A549 (cell line): ENCODE measurements at regions not wholly inside any gene's neighbourhood (a gene's known extent, or its start where the extent isn't known, plus 50 kb on each side); places are given as distances from the start of the nearest gene placed in this dataset.

Experiments
- ATAC-seq, 2 experiments: fragments of 200-7000 bp in 1 of 2; fragments of >200 bp in 1 of 2; cut with Nextera tagmentation in 1 of 2; cut with Tn5 transposase in 1 of 2; 3 replicates each; pipeline versions ENCODE4 v1.8.0 to v1.9.1; 2018 to 2020; ENCODE audit warnings: mild to moderate bottlenecking in 1 of 2, moderate library complexity in 1 of 2
- CTCF ChIA-PET: fragments of 300-600 bp; sonication (Branson Sonifier 250); formaldehyde crosslinking; extraction: SDS; loops from one replicate; lab custom pipeline; 2021; ENCODE audit warnings: antibody characterized with exemption, inconsistent platforms; lab: Yijun Ruan, JAX
- POLR2A ChIA-PET: fragments of 350-600 bp; formaldehyde crosslinking; extraction: SDS; loops from one replicate; lab custom pipeline; 2021; ENCODE audit warnings: antibody characterized with exemption, inconsistent platforms; lab: Yijun Ruan, JAX
- DNase-seq, 2 experiments: peaks; one replicate each; pipeline versions ENCODE4 v3.0.0 to v3.0.0-alpha.2; 2011 to 2016; ENCODE audit warnings: low read depth in 1 of 2, low spot score in 1 of 2
- FAIRE-seq: peaks from 2 replicates; lab custom pipeline; 2011; peaks lifted over from hg19 to GRCh38; lab: Jason Lieb, UNC
- H3K27ac ChIP-seq, 2 experiments: fragments of >200 bp; sonication (Bioruptor Twin); formaldehyde crosslinking; 3 replicates each; pipeline ENCODE4 v1.5.1; 2016 to 2017
- H3K4me1 ChIP-seq: fragments of >200 bp; sonication (Bioruptor Twin); formaldehyde crosslinking; 3 replicates; pipeline ENCODE4 v1.6.1; 2016
- H3K4me2 ChIP-seq: fragments of >200 bp; sonication (Bioruptor Twin); formaldehyde crosslinking; 3 replicates; pipeline ENCODE4 v1.6.1; 2016
- H3K4me3 ChIP-seq: fragments of >200 bp; sonication (Bioruptor Twin); formaldehyde crosslinking; 3 replicates; pipeline ENCODE4 v1.5.1; 2016
- H3K9me3 ChIP-seq: fragments of >200 bp; sonication (Bioruptor Twin); formaldehyde crosslinking; 3 replicates; pipeline ENCODE4 v1.6.1; 2016
- BHLHE40 ChIP-seq: IDR thresholded peaks from 2 replicates; pipeline ENCODE4 v1.6.1; 2012; ENCODE audit warnings: low read depth, low read length, inconsistent platforms
- CHD4 ChIP-seq: fragments of 200-600 bp; sonication (generic); IDR thresholded peaks from 2 replicates; pipeline ENCODE4 v1.6.1; 2016; ENCODE audit warnings: antibody characterized with exemption, mild to moderate bottlenecking, borderline replicate concordance
- EHMT2 ChIP-seq: fragments of 200-600 bp; sonication (generic); IDR thresholded peaks from 2 replicates; pipeline ENCODE4 v1.6.1; 2016; ENCODE audit warnings: antibody characterized with exemption, low read depth, mild to moderate bottlenecking, moderate library complexity
- EP300 ChIP-seq, 2 experiments: fragments of >200 bp; sonication (Bioruptor Twin); formaldehyde crosslinking; IDR thresholded peaks; 2 replicates in 1 of 2; 3 replicates in 1 of 2; pipeline ENCODE4 v1.6.1; 2016 to 2017
- FOSL2 ChIP-seq, 2 experiments: fragments of 450-650 bp in 1 of 2; fragments of >200 bp in 1 of 2; sonication (Bioruptor Twin) in 1 of 2; formaldehyde crosslinking; IDR thresholded peaks; 2 replicates each; pipeline versions ENCODE4 v1.5.0 to v1.6.1; 2016 to 2020; ENCODE audit warnings: mild to moderate bottlenecking in 1 of 2, moderate library complexity in 1 of 2
- GATA3 ChIP-seq: IDR thresholded peaks from 2 replicates; pipeline ENCODE4 v1.6.1; 2012; ENCODE audit warnings: borderline replicate concordance
- HDAC2 ChIP-seq: fragments of 200-600 bp; sonication (generic); IDR thresholded peaks from 2 replicates; pipeline ENCODE4 v1.6.1; 2016
- HOXA7 ChIP-seq: fragments of 250-450 bp; sonication (Bioruptor Pico); IDR thresholded peaks from 2 replicates; pipeline ENCODE4 v1.5.0; 2020; ENCODE audit warnings: mild to moderate bottlenecking, moderate library complexity
- HOXB5 ChIP-seq: fragments of 250-450 bp; sonication (Bioruptor Pico); IDR thresholded peaks from 2 replicates; pipeline ENCODE4 v1.5.0; 2020; ENCODE audit warnings: mild to moderate bottlenecking, moderate library complexity
- JUN ChIP-seq, 2 experiments: fragments of >200 bp; sonication (Bioruptor Twin); formaldehyde crosslinking; IDR thresholded peaks; 2 replicates in 1 of 2; 3 replicates in 1 of 2; pipeline ENCODE4 v1.6.1; 2016 to 2017
- KDM1A ChIP-seq: fragments of 200-600 bp; sonication (generic); IDR thresholded peaks from 2 replicates; pipeline ENCODE4 v1.6.1; 2016; ENCODE audit warnings: low read depth, mild to moderate bottlenecking
- KDM5A ChIP-seq: fragments of 200-600 bp; sonication (generic); IDR thresholded peaks from 2 replicates; pipeline ENCODE4 v1.6.1; 2016; ENCODE audit warnings: antibody characterized with exemption, mild to moderate bottlenecking
- MAZ ChIP-seq: fragments of 150-350 bp; IDR thresholded peaks from 2 replicates; pipeline ENCODE4 v1.6.1; 2014; ENCODE audit warnings: antibody characterized with exemption, low read depth, low read length, borderline replicate concordance
- MYC ChIP-seq: IDR thresholded peaks from 2 replicates; pipeline ENCODE4 v1.6.1; 2012; ENCODE audit warnings: mild to moderate bottlenecking, inconsistent platforms, low read length, improper control_type of control experiment, borderline replicate concordance
- NPAS2 ChIP-seq: fragments of 250-450 bp; sonication (Bioruptor Pico); IDR thresholded peaks from 2 replicates; pipeline ENCODE4 v1.8.0; 2022; ENCODE audit warnings: mild to moderate bottlenecking, moderate library complexity, borderline replicate concordance
- RFX5 ChIP-seq: fragments of 450-650 bp; IDR thresholded peaks from 2 replicates; pipeline ENCODE4 v1.7.1; 2014; ENCODE audit warnings: antibody characterized with exemption, mild to moderate bottlenecking, moderate library complexity
- SREBF2 ChIP-seq: fragments of 450-650 bp; IDR thresholded peaks from 2 replicates; pipeline ENCODE4 v1.6.1; 2014; ENCODE audit warnings: mild to moderate bottlenecking, moderate library complexity
- TFCP2L1 ChIP-seq: fragments of 250-450 bp; sonication (Bioruptor Pico); IDR thresholded peaks from 2 replicates; pipeline ENCODE4 v1.5.0; 2021; ENCODE audit warnings: mild to moderate bottlenecking
- TP53 ChIP-seq: fragments of 250-450 bp; sonication (Bioruptor Pico); IDR thresholded peaks from 2 replicates; pipeline ENCODE4 v1.5.0; 2021; ENCODE audit warnings: mild to moderate bottlenecking, moderate library complexity
- ZC3H11A ChIP-seq: fragments of 450-650 bp; IDR thresholded peaks from 2 replicates; pipeline ENCODE4 v1.6.1; 2014; ENCODE audit warnings: antibody characterized with exemption, mild to moderate bottlenecking
- ZFP36 ChIP-seq: fragments of 450-650 bp; IDR thresholded peaks from 2 replicates; pipeline ENCODE4 v1.6.1; 2014; ENCODE audit warnings: borderline replicate concordance; ENCODE audit not compliant: partially characterized antibody
- ZNF302 ChIP-seq: fragments of 250-450 bp; sonication (Bioruptor Pico); IDR thresholded peaks from 2 replicates; pipeline ENCODE4 v1.9.0; 2021; ENCODE audit warnings: inconsistent platforms, mild to moderate bottlenecking, moderate library complexity
- WGBS: methylation state at CpG from one replicate; pipeline ENCODE4 v1.1.6; 2017; ENCODE audit errors: missing lambda C conversion rate; 5-methylcytosine and 5-hydroxymethylcytosine counted together
- TF ChIP-seq, protein P1 (sequence below): IDR thresholded peaks from 2 replicates; pipeline ENCODE4 v1.6.1; 2012
- TF ChIP-seq, protein P2 (sequence below): fragments of 250-450 bp; sonication (Bioruptor Pico); IDR thresholded peaks from 2 replicates; pipeline ENCODE4 v1.5.0; 2021; ENCODE audit warnings: mild to moderate bottlenecking, moderate library complexity, borderline replicate concordance
- TF ChIP-seq, protein P3 (sequence below): IDR thresholded peaks from 2 replicates; pipeline ENCODE4 v1.6.1; 2012; ENCODE audit warnings: low read depth, borderline replicate concordance
- TF ChIP-seq, protein P4 (sequence below): IDR thresholded peaks from 2 replicates; pipeline ENCODE4 v1.6.1; 2012
- TF ChIP-seq, protein P5 (sequence below): fragments of >200 bp; sonication (Bioruptor Twin); formaldehyde crosslinking; IDR thresholded peaks from 2 replicates; pipeline ENCODE4 v1.6.1; 2016

DNA sequence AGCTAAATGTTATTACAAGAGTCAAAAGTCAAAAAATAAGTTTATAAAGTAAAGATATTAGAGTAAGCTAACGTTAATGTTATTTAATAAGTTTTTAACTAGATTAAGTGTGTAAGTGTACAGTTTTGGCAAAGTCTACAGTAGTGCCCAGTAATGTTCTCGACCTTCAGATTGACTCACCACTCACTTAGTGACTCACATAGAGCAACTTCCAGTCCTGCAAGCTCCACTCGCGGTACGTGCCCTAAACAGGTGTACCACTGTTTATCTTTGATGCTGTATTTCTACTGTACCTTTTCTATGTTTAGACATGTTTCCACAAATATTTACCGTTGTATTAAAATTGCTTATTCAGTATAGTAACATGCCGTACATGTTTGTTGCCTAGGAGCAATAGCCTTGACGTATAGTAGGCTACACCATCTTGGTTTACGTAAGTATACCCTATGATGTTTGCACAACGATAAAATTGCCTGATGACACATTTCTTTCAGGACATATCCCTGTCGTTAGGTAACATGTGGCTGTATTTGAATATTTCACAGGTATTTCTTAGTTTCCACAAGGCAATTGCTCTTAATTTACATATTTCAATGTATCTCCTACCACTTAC lies 1641.9 kb upstream of the PIK3C3 start:
- POLR2A ChIA-PET = no interaction called here
- 19% methylated on average over 11 of the region's 11 CpGs for WGBS
- Histone ChIP-seq H3K4me3 (no peak overlapping the region), H3K4me2 (no peak overlapping the region), H3K9me3 (no peaks in the 10 kb centered on the region)
- TF ChIP-seq TP53 (CRISPR knock-in tag) (no peak), FOSL2 (IDR thresholded peaks at IDR 0.05) (no peak), FOSL2 (CRISPR knock-in tag; IDR thresholded peaks at IDR 0.05) (no peak), TFCP2L1 (CRISPR knock-in tag) (no peak), KDM5A (no peak), HOXA7 (no peak), HOXB5 (no peak), JUN (IDR thresholded peaks at IDR 0.05) (no peak), SREBF2 (no peak), HDAC2 (no peak), NPAS2 (CRISPR knock-in tag) (no peak)
- TF ChIP-seq, protein P1, sequence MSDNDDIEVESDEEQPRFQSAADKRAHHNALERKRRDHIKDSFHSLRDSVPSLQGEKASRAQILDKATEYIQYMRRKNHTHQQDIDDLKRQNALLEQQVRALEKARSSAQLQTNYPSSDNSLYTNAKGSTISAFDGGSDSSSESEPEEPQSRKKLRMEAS = no peak
- TF ChIP-seq, protein P2, sequence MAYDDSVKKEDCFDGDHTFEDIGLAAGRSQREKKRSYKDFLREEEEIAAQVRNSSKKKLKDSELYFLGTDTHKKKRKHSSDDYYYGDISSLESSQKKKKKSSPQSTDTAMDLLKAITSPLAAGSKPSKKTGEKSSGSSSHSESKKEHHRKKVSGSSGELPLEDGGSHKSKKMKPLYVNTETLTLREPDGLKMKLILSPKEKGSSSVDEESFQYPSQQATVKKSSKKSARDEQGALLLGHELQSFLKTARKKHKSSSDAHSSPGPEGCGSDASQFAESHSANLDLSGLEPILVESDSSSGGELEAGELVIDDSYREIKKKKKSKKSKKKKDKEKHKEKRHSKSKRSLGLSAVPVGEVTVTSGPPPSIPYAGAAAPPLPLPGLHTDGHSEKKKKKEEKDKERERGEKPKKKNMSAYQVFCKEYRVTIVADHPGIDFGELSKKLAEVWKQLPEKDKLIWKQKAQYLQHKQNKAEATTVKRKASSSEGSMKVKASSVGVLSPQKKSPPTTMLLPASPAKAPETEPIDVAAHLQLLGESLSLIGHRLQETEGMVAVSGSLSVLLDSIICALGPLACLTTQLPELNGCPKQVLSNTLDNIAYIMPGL (CRISPR knock-in tag) = no peak
- TF ChIP-seq, all 56 proteins: peak for 0
- FAIRE-seq (no peak), DNase-seq (no peak), ATAC-seq (no peak)
- CTCF ChIA-PET = no interaction called here
- Histone ChIP-seq H3K4me1 (no peaks in the 10 kb centered on the region), H3K27ac (no peak overlapping the region)

GRCh38 chr18:40307627-40308026 lies 1647.4 kb upstream of the PIK3C3 start:
- no peak overlapping the region for H3K4me2 ChIP-seq
- DNase-seq (no peak), ATAC-seq (no peak), FAIRE-seq (no peak)
- no peak for TF ChIP-seq EHMT2
- no peak for TF ChIP-seq EP300 (IDR thresholded peaks at IDR 0.05)
- no peak for TF ChIP-seq KDM1A
- TF ChIP-seq, protein P3, sequence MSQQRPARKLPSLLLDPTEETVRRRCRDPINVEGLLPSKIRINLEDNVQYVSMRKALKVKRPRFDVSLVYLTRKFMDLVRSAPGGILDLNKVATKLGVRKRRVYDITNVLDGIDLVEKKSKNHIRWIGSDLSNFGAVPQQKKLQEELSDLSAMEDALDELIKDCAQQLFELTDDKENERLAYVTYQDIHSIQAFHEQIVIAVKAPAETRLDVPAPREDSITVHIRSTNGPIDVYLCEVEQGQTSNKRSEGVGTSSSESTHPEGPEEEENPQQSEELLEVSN = no peak
- TF ChIP-seq CHD4 = no peak
- TF ChIP-seq, protein P4, sequence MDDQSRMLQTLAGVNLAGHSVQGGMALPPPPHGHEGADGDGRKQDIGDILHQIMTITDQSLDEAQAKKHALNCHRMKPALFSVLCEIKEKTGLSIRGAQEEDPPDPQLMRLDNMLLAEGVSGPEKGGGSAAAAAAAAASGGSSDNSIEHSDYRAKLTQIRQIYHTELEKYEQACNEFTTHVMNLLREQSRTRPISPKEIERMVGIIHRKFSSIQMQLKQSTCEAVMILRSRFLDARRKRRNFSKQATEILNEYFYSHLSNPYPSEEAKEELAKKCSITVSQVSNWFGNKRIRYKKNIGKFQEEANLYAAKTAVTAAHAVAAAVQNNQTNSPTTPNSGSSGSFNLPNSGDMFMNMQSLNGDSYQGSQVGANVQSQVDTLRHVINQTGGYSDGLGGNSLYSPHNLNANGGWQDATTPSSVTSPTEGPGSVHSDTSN = no peak
- TF ChIP-seq RFX5 = no peak
- no peak for TF ChIP-seq BHLHE40
- TF ChIP-seq, protein P5, sequence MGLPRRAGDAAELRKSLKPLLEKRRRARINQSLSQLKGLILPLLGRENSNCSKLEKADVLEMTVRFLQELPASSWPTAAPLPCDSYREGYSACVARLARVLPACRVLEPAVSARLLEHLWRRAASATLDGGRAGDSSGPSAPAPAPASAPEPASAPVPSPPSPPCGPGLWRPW = no peak
- TF ChIP-seq MAZ = no peak
- no peak for TF ChIP-seq MYC
- TF ChIP-seq GATA3 = no peak
- no peak for TF ChIP-seq HOXB5
- TF ChIP-seq HOXA7 = no peak
- TF ChIP-seq ZFP36 = no peak
- no peak for TF ChIP-seq ZC3H11A
- TF ChIP-seq ZNF302 (CRISPR knock-in tag) = no peak
- H3K27ac ChIP-seq = no peak overlapping the region
- H3K4me1 ChIP-seq = no peaks in the 10 kb centered on the region
- H3K4me3 ChIP-seq = no peak overlapping the region
- 42% methylated on average over 3 of the region's 3 CpGs for WGBS
- H3K9me3 ChIP-seq = no peaks in the 10 kb centered on the region
- POLR2A ChIA-PET = no interaction called here
- CTCF ChIA-PET = no interaction called here
